ENCODE measurements at regions not wholly inside any gene's neighbourhood (a gene's known extent, or its start where the extent isn't known, plus 50 kb on each side); places are given as distances from the start of the nearest gene placed in this dataset.

GRCh38 chr7:115822801-115823200, 207.8 kb downstream of the TFEC start:
- no peak overlapping the region for H2AFZ ChIP-seq (ENCODE audit: low read depth, low read length)

DNA sequence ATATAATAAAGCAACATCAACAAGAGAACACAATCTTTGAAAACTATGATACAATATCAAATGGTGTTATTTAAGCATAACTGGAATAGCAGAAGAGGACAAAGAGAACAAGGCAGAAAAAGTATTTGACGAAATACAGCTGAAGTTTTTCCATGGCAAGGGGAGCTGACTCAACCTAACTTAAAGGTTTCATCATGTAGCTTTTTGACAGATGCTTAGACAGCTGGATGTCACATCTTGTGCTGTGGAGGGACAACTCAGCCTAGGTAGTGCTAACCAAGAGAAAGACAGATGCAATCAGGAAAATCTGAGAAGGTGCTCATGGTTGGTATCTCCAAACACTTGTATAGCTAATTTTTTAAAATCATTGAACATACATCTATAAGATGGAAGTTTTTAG, 208.2 kb downstream of the TFEC start:
- Histone ChIP-seq H3K36me3 (ENCODE audit: insufficient read depth, low read length) (no peaks in the 10 kb centered on the region), H3K4me3 (ENCODE audit: low read length) (no peak overlapping the region), H3K27ac (ENCODE audit: low read length) (no peak overlapping the region), H3K9me2 (ENCODE audit: insufficient read depth, low read length) (no peaks in the 10 kb centered on the region), H3K9me3 (ENCODE audit: low read length) (no peaks in the 10 kb centered on the region), H3K27me3 (ENCODE audit: insufficient read depth, low read depth, low read length) (no peaks in the 10 kb centered on the region), H3K79me2 (replicated peaks; ENCODE audit: insufficient read depth, low read length) (no peaks in the 10 kb centered on the region), H2AFZ (ENCODE audit: low read depth, low read length) (no peak overlapping the region), H3F3A (ENCODE audit: insufficient read depth, low read length, poor library complexity, severe bottlenecking) (no peaks in the 10 kb centered on the region), H3K4me2 (ENCODE audit: low read length) (no peak overlapping the region), H3K9ac (ENCODE audit: low read length) (no peak overlapping the region), H4K20me1 (ENCODE audit: insufficient read depth) (no peaks in the 10 kb centered on the region)
- TF ChIP-seq EP300 (conservative IDR thresholded peaks at IDR 0.05; ENCODE audit: poor library complexity, severe bottlenecking): no peak
- TF ChIP-seq, protein P1, sequence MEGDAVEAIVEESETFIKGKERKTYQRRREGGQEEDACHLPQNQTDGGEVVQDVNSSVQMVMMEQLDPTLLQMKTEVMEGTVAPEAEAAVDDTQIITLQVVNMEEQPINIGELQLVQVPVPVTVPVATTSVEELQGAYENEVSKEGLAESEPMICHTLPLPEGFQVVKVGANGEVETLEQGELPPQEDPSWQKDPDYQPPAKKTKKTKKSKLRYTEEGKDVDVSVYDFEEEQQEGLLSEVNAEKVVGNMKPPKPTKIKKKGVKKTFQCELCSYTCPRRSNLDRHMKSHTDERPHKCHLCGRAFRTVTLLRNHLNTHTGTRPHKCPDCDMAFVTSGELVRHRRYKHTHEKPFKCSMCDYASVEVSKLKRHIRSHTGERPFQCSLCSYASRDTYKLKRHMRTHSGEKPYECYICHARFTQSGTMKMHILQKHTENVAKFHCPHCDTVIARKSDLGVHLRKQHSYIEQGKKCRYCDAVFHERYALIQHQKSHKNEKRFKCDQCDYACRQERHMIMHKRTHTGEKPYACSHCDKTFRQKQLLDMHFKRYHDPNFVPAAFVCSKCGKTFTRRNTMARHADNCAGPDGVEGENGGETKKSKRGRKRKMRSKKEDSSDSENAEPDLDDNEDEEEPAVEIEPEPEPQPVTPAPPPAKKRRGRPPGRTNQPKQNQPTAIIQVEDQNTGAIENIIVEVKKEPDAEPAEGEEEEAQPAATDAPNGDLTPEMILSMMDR (IDR thresholded peaks at IDR 0.05; ENCODE audit: poor library complexity, severe bottlenecking): no peak
- no peak for TF ChIP-seq MXI1 (conservative IDR thresholded peaks at IDR 0.05; ENCODE audit: poor library complexity, severe bottlenecking)
- no peak for TF ChIP-seq RAD21 (conservative IDR thresholded peaks at IDR 0.05)
- no peak for TF ChIP-seq POLR2AphosphoS5 (IDR thresholded peaks at IDR 0.05)
- no peak for TF ChIP-seq EZH2 (IDR thresholded peaks at IDR 0.05; ENCODE audit: borderline replicate concordance, insufficient read depth, low read length, poor library complexity, severe bottlenecking)
- TF ChIP-seq TAF1 (IDR thresholded peaks at IDR 0.05; ENCODE audit: low read depth): no peak
- TF ChIP-seq SMC3 (conservative IDR thresholded peaks at IDR 0.05; ENCODE audit: poor library complexity): no peak
- TF ChIP-seq REST (IDR thresholded peaks at IDR 0.05; ENCODE audit: borderline replicate concordance): no peak

More at GRCh38 chr7:115822801-115823200, 207.8 kb downstream of the TFEC start:
- no peaks in the 10 kb centered on the region for H3F3A ChIP-seq (ENCODE audit: insufficient read depth, low read length, poor library complexity, severe bottlenecking)
- H3K9me3 ChIP-seq (ENCODE audit: low read length): no peaks in the 10 kb centered on the region
- H3K27me3 ChIP-seq (ENCODE audit: insufficient read depth, low read depth, low read length): no peaks in the 10 kb centered on the region
- no peak overlapping the region for H3K9ac ChIP-seq (ENCODE audit: low read length)
- H3K79me2 ChIP-seq (replicated peaks; ENCODE audit: insufficient read depth, low read length): no peaks in the 10 kb centered on the region
- TF ChIP-seq EP300 (conservative IDR thresholded peaks at IDR 0.05; ENCODE audit: poor library complexity, severe bottlenecking) (no peak), MXI1 (conservative IDR thresholded peaks at IDR 0.05; ENCODE audit: poor library complexity, severe bottlenecking) (no peak), REST (IDR thresholded peaks at IDR 0.05; ENCODE audit: borderline replicate concordance) (no peak), TAF1 (IDR thresholded peaks at IDR 0.05; ENCODE audit: low read depth) (no peak), SMC3 (conservative IDR thresholded peaks at IDR 0.05; ENCODE audit: poor library complexity) (no peak), EZH2 (IDR thresholded peaks at IDR 0.05; ENCODE audit: borderline replicate concordance, insufficient read depth, low read length, poor library complexity, severe bottlenecking) (no peak), RAD21 (conservative IDR thresholded peaks at IDR 0.05) (no peak)
- TF ChIP-seq, protein P1 (IDR thresholded peaks at IDR 0.05; ENCODE audit: poor library complexity, severe bottlenecking): no peak
- no peak overlapping the region for H3K4me2 ChIP-seq (ENCODE audit: low read length)
- H4K20me1 ChIP-seq (ENCODE audit: insufficient read depth): no peaks in the 10 kb centered on the region
- H3K27ac ChIP-seq (ENCODE audit: low read length): no peak overlapping the region
- H3K36me3 ChIP-seq (ENCODE audit: insufficient read depth, low read length): no peaks in the 10 kb centered on the region
- no peak overlapping the region for H3K4me3 ChIP-seq (ENCODE audit: low read length)
- no peaks in the 10 kb centered on the region for H3K9me2 ChIP-seq (ENCODE audit: insufficient read depth, low read length)

Measured in neural cell (in vitro differentiated cells).